ENCODE measurements at regions not wholly inside any gene's neighbourhood (a gene's known extent, or its start where the extent isn't known, plus 50 kb on each side); places are given as distances from the start of the nearest gene placed in this dataset.

GRCh38 chr7:125567686-125568085 lies 638.1 kb upstream of the POT1 start:
- H3K4me3 ChIP-seq (ENCODE audit: control insufficient read depth, low read depth, low read length) = no peak overlapping the region
- no peak for DNase-seq (ENCODE audit: low read depth)
- no peak for TF ChIP-seq CTCF (IDR thresholded peaks at IDR 0.05; ENCODE audit: control insufficient read depth, insufficient read depth, low read depth, low read length, missing control alignments)

GRCh38 chr7:125563964-125564529 lies 634.4 kb upstream of the POT1 start:
- TF ChIP-seq CTCF (IDR thresholded peaks at IDR 0.05; ENCODE audit: control insufficient read depth, insufficient read depth, low read depth, low read length, missing control alignments) = no peak
- no peak for DNase-seq (ENCODE audit: low read depth)

GRCh38 chr7:125563557-125563956 lies 633.9 kb upstream of the POT1 start:
- TF ChIP-seq CTCF (IDR thresholded peaks at IDR 0.05; ENCODE audit: control insufficient read depth, insufficient read depth, low read depth, low read length, missing control alignments) = no peak
- no peak for DNase-seq (ENCODE audit: low read depth)
- no peak overlapping the region for H3K4me3 ChIP-seq (ENCODE audit: control insufficient read depth, low read depth, low read length)

More at GRCh38 chr7:125563964-125564529, 634.4 kb upstream of the POT1 start:
- no peak overlapping the region for H3K4me3 ChIP-seq (ENCODE audit: control insufficient read depth, low read depth, low read length)

- no peak for TF ChIP-seq CTCF (IDR thresholded peaks at IDR 0.05; ENCODE audit: control insufficient read depth, insufficient read depth, low read depth, low read length, missing control alignments)
- H3K4me3 ChIP-seq (ENCODE audit: control insufficient read depth, low read depth, low read length) = no peak overlapping the region
- DNase-seq (ENCODE audit: low read depth) = no peak
Measured at GRCh38 chr7:125561006-125561405, 631.4 kb upstream of the POT1 start.

- DNase-seq (ENCODE audit: low read depth) = no peak
- no peak for TF ChIP-seq CTCF (IDR thresholded peaks at IDR 0.05; ENCODE audit: control insufficient read depth, insufficient read depth, low read depth, low read length, missing control alignments)
- H3K4me3 ChIP-seq (ENCODE audit: control insufficient read depth, low read depth, low read length) = no peak overlapping the region
Measured at GRCh38 chr7:125559921-125560320, 630.3 kb upstream of the POT1 start.

GRCh38 chr7:125555916-125556315 lies 626.3 kb upstream of the POT1 start:
- TF ChIP-seq CTCF (IDR thresholded peaks at IDR 0.05; ENCODE audit: control insufficient read depth, insufficient read depth, low read depth, low read length, missing control alignments) = no peak
- no peak for DNase-seq (ENCODE audit: low read depth)
- H3K4me3 ChIP-seq (ENCODE audit: control insufficient read depth, low read depth, low read length) = no peak overlapping the region

- TF ChIP-seq CTCF (IDR thresholded peaks at IDR 0.05; ENCODE audit: control insufficient read depth, insufficient read depth, low read depth, low read length, missing control alignments) = no peak
- no peak overlapping the region for H3K4me3 ChIP-seq (ENCODE audit: control insufficient read depth, low read depth, low read length)
- no peak for DNase-seq (ENCODE audit: low read depth)
Measured at GRCh38 chr7:125551008-125551407, 621.4 kb upstream of the POT1 start.

Measured in AG09309 (cell line).